HAP-1 (cell line): ENCODE measurements at regions not wholly inside any gene's neighbourhood (a gene's known extent, or its start where the extent isn't known, plus 50 kb on each side); places are given as distances from the start of the nearest gene placed in this dataset.
"Not testable (repeated sequence)": the region's sequence is repeated elsewhere in the genome, so short reads cannot be mapped to it uniquely, and the experiment has no call there.

ENCODE experiments used
- DNase-seq, 2 experiments: peaks; one replicate each; pipeline ENCODE4 v3.0.0-alpha.2; 2016 to 2020; ENCODE audit warnings: low spot score in 2 of 2
- H3K27me3 ChIP-seq: fragments of 250-450 bp; sonication (Bioruptor Pico); 2 replicates; pipeline ENCODE4 v1.5.1; 2020; ENCODE audit warnings: low read depth, mild to moderate bottlenecking, moderate library complexity
- H3K36me3 ChIP-seq: fragments of 250-450 bp; sonication (Bioruptor Pico); replicated peaks from 2 replicates; pipeline ENCODE4 v1.5.1; 2020; ENCODE audit warnings: mild to moderate bottlenecking
- H3K4me1 ChIP-seq: fragments of 250-450 bp; sonication (Bioruptor Pico); 2 replicates; pipeline ENCODE4 v1.5.1; 2020; ENCODE audit warnings: mild to moderate bottlenecking
- H3K4me3 ChIP-seq: fragments of 250-450 bp; sonication (Bioruptor Pico); 2 replicates; pipeline ENCODE4 v1.5.1; 2020; ENCODE audit warnings: mild to moderate bottlenecking, moderate library complexity
- H3K9me3 ChIP-seq: fragments of 250-450 bp; sonication (Bioruptor Pico); 2 replicates; pipeline ENCODE4 v1.5.1; 2020; ENCODE audit warnings: mild to moderate bottlenecking, moderate library complexity
- in situ Hi-C: fragments of 300-500 bp; cut with MboI; formaldehyde crosslinking; loops from 3 replicates; pipeline ENCODE4 v1.14.3; 2020; ENCODE audit warnings: low sequenced_read_pairs, inconsistent platforms, mixed read lengths

DNA sequence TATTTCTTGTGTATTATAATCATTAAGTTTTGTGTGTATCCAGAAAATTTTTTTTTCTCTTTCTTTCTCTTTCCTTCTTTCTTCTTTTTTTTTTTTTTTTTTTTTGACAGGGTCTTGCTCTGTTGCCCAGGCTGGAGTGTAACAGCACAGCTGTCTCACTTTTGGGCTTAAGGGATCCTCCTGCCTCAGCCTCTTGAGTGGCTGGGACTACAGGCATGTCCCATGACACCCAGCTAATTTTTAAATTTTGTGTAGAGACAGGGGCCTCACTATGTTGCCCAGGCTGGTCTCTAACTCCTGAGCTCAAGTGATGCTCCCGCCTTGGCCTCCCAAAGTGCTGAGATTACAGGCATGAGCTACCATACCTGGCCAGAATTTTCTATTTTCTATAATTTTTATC lies 120.2 kb upstream of the LDB2 start:
- in situ Hi-C loops, H3K27me3 ChIP-seq, DNase-seq, H3K36me3 ChIP-seq, H3K4me1 ChIP-seq, H3K9me3 ChIP-seq, H3K4me3 ChIP-seq: not testable (repeated sequence)

DNA sequence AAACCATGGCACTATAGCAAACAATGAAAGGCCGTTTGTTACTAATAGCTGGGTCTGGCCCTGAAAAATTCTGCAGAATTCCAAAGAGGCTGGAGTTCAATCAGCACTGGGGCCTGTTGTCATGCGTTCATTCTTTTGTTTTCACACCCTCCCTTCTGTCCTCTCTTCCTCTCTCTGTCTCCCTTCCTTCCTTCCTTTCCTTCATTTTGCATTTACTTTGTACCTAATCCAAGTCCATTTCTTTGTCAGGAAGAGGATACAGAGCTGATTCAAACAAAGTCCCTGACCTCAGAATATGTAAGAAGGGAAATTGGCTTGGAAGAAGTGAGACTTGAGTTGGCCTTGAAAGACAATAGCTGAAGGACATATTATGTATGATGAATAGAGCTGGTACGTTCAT lies 119.6 kb upstream of the LDB2 start:
- peak in 1 of 2 experiments; percentile 28 for DNase-seq
- H3K36me3 ChIP-seq = no peaks in the 10 kb centered on the region
- H3K27me3 ChIP-seq = no peaks in the 10 kb centered on the region
- in situ Hi-C loops = no loop called here
- H3K9me3 ChIP-seq = no peaks in the 10 kb centered on the region
- no peak overlapping the region for H3K4me3 ChIP-seq
- no peaks in the 10 kb centered on the region; the same call in 1 of the 2 replicates for H3K4me1 ChIP-seq

DNA sequence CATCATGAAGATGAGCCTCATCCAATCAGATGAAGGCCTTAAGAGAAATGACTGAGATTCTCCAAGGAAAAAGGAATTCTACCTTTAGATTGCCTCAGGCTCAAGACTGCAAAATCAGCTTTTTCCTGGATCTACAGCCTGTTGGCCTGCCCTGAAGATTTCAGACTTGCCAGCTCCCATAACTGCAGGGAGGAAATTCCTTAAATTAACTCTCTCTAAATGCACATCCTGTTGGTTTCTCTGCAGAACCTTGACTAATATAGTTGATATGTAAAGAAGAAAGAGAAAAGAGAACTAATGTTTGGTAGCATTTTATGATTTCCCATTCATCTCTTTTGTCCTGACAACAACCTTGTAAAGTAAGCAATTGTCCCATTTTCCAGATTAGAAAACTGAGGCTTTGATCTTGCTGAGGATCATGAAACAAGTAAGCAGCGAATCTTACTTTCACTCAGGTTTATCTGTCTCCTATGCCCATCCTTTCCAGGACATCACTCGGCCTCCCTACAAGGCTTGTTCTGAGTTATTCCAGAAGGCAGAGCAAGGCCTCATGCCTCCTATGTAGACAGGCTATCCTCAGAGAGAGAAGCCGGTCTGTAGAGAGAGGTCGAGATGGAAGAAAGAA lies 115.0 kb upstream of the LDB2 start:
- Histone ChIP-seq H3K36me3 (no peaks in the 10 kb centered on the region), H3K27me3 (no peaks in the 10 kb centered on the region), H3K4me3 (no peak overlapping the region), H3K9me3 (no peaks in the 10 kb centered on the region), H3K4me1 (no peaks in the 10 kb centered on the region; the same call in 1 of the 2 replicates)
- DNase-seq = no peak
- in situ Hi-C loops = no loop called here

DNA sequence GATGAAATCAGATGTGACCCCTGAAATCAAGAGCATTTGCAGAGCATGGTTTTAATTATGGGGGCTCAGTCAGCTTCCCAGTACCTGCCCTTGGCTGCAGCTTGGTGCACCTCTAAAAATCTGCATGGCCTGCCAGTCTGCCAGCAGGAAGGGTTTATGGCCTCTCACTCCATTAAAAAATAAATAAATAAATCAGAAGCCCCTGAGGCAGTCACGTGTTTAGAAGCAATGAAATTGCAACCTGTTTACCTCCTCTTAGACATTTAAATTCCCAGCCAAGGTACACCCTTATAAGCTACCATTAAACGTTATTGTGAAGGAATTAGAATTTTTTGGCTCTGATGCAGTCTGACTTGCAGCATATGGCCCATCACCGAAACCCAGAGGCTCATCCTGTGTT lies 114.0 kb upstream of the LDB2 start:
- Histone ChIP-seq H3K4me3 (no peak overlapping the region), H3K36me3 (no peaks in the 10 kb centered on the region), H3K9me3 (no peaks in the 10 kb centered on the region), H3K27me3 (no peaks in the 10 kb centered on the region), H3K4me1 (no peaks in the 10 kb centered on the region; the same call in 1 of the 2 replicates)
- in situ Hi-C loops = no loop called here
- no peak for DNase-seq

DNA sequence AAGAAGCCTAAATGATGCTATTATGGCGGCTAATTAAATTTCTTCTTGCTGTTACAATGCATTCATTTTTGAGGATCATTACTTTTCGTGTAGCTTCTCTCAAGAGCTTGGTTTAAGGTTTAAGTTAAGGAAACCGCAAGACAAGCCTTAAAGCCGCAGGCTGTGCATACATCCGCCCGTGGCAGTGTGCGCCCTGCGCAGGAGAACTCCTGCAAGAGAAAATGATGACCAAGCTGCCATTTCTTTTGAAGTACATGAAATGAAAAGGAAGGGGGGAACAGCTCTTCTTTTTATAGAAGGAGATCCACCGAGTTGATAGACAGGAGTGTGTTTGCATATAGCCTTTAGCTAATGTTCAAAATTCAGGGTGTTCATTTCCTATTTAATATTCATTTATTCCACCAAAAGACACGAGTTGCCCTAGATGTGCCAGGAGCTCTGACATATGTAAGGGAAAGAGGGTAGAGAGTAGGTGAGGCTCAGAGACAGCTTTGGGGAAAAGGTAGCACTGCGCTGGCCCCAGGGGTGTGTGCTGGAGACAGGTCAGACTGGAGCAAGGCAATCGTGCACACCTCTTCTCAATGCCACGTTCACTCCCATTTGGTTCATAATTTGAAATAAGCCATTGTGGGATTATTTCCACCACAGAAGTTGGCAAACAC lies 112.1 kb upstream of the LDB2 start:
- Histone ChIP-seq H3K9me3 (no peaks in the 10 kb centered on the region), H3K27me3 (no peaks in the 10 kb centered on the region), H3K36me3 (no peaks in the 10 kb centered on the region), H3K4me3 (no peak overlapping the region), H3K4me1 (no peaks in the 10 kb centered on the region; the same call in 1 of the 2 replicates)
- DNase-seq = no peak
- in situ Hi-C loops = no loop called here

DNA sequence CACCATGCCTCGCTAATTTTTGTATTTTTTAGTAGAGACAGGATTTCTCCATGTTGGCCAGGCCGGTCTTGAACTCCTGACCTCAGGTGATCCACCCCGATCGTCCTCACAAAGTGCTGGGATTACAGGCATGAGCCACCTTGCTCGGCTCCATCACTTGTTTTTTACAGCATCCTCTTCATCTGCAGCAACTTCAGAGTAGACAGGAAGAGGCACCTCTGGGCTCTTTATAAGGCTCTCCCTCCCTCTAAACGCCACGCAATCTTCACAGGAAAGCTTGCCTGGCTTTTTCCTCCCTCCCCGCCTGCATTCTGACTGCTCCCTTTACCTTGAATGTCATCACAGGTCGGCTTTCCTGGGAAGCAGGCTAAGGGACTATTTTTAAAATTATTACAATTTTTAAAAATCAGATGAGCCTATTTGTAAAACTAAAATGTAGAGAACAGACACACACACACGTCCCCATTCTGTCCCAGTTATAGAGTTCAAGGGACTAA lies 111.5 kb upstream of the LDB2 start:
- DNase-seq = no peak
- no peaks in the 10 kb centered on the region; the same call in 1 of the 2 replicates for H3K4me1 ChIP-seq
- H3K27me3 ChIP-seq = no peaks in the 10 kb centered on the region
- no peak overlapping the region for H3K4me3 ChIP-seq
- H3K36me3 ChIP-seq = no peaks in the 10 kb centered on the region
- H3K9me3 ChIP-seq = no peaks in the 10 kb centered on the region
- in situ Hi-C loops = no loop called here

DNA sequence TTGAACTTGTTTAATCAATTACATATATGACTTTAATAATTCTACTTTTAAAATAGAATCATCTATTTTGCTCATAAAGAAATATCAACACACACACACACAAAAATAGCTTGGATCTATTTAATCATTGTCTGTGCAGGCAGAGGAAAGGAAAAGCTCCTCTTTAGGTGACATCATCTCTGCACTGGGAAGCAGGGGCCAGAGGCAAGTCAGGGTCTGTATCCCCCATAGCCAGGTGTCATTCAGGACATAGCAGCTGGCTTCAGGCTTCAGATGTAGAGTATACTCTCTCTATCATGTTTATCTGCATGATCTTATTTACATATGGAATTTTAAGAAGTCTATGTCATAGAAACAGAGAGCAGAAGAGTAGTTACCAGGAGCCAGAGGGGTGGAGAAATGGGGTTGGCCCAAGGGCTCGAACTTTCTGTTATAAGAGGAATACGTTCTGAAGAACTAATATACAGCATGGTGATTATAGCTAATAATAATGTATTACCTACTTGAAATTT lies 110.4 kb upstream of the LDB2 start:
- Histone ChIP-seq H3K36me3 (no peaks in the 10 kb centered on the region), H3K9me3 (no peaks in the 10 kb centered on the region), H3K4me3 (no peak overlapping the region), H3K4me1 (no peaks in the 10 kb centered on the region; the same call in 1 of the 2 replicates), H3K27me3 (no peaks in the 10 kb centered on the region)
- in situ Hi-C loops = no loop called here
- no peak for DNase-seq

DNA sequence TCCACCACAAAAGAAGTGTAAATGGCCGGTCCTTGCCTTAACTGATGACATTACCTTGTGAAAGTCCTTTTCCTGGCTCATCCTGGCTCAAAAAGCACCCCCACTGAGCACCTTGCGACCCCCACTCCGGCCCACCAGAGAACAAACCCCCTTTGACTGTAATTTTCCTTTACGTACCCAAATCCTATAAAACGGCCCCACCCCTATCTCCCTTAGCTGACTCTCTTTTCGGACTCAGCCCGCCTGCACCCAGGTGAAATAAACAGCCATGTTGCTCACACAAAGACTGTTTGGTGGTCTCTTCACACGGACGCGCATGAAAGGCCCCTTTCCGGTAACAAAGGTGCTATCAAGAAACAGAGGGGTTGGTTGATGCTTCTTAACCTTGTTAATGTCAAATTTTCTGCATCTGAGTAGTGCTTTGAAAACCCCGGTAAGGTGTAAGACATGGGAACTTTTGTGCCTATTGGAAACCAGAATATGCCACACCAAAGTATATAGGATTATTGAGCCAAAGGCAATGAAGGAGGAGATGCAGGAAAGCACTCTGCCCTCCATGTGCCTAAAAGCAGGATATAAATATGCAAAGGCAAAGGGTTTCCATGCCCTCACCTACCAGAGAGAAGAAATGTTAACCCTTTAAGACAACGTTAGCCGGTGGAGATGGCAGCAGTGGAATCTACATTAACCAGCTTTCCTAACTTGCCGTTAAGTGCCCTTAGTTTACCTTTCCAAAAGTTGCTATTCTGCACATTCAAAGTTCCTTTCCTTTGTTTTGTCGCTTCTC lies 105.4 kb upstream of the LDB2 start:
- H3K9me3 ChIP-seq, H3K27me3 ChIP-seq, DNase-seq, in situ Hi-C loops, H3K4me3 ChIP-seq, H3K36me3 ChIP-seq, H3K4me1 ChIP-seq: not testable (repeated sequence)

DNA sequence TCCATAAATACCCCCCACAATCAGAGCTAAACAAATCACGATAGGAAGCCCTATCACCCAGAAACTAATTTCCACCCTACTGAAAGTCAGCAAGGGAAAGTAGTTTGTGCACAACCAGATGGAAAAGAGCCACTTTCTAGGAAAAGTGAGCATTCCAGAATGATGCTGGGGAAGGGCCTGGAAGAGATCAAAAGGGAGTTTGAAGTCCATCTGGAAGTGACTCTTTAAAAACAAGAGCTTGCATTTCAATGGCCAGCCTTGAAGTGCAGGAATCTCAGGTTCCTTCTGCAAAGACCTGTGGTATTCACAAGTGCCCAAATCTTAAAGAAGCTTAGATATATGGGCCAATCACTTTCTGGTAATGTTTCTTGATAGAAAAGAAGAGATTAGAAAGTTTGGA lies 97.0 kb upstream of the LDB2 start:
- in situ Hi-C loops = no loop called here
- H3K4me3 ChIP-seq = no peak overlapping the region
- H3K36me3 ChIP-seq = no peaks in the 10 kb centered on the region
- DNase-seq = no peak
- H3K27me3 ChIP-seq = no peaks in the 10 kb centered on the region
- H3K9me3 ChIP-seq = no peaks in the 10 kb centered on the region
- H3K4me1 ChIP-seq = no peaks in the 10 kb centered on the region

DNA sequence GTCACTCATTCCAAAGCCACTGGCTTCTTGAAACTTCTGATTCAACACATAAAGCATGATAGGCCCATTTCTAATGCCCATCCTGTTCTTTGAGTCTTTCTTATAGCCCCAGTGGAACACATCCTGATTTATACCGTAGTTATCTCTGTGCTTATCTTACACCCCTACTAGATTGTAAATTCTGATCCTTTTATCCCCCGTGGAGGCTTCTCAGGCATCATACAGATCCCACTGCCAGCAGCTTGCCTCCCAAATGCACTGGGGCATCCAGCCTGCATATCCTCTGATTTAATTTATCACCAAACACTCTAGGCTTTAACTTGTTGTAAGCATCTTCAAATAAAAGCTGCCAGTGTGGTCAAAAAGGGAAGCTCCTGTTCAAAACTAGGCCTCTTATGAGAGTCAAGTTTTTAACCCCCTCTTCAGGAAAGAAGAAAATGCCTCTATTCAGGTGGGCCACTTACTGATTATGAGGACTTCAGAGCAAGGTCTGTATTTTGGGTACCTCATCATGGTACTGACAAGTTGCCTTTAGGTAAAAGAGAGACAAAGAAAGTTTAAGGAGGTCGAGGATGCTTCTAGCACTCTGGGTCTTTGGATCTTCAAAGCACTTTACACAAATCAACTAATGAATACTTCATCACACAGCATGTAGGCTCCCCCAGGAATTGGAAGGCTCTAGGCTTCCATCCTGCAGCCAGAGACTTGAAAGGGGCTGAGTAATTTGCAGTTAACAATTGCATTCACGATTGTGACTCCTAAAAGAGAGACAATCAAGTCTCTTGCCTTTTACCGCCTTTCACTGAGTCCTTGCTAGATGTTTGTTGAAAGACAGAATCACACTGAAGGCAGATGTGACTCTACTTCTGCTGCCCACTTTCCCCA lies 95.8 kb upstream of the LDB2 start:
- H3K4me3 ChIP-seq = no peak overlapping the region
- H3K9me3 ChIP-seq = no peaks in the 10 kb centered on the region
- no peak for DNase-seq
- H3K27me3 ChIP-seq = no peaks in the 10 kb centered on the region
- no peaks in the 10 kb centered on the region for H3K4me1 ChIP-seq
- H3K36me3 ChIP-seq = no peaks in the 10 kb centered on the region
- in situ Hi-C loops = no loop called here

DNA sequence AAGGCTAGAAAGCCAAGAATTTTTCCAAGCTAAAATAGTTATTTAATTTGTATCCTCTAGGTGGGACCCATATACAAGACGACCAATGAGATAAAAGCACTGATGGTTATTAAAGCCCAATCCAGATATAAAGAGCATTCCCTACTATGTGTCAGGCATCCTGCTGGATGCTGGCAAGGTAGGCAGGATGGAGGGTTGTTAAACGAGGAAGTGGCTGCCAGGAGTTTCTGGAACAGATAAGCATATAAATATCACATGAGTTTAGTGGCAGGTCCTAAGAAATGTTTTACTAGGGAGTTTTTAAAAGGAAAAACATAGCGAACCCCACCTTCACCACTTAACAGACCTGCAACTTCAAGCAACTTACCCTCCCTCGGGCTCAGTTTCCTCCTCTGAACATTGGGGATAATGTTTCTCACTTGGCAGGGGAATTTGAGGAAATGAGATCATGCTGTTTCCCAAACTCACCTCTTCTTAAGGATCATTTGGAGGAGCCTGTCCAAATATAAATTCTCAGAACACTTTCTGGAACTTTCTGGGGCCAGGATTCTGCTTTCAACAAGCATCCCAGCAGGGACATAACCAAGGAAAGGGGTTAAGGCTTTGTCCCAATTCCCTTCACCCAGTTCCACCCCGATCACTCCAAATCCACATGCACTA lies 94.3 kb upstream of the LDB2 start:
- in situ Hi-C loops = no loop called here
- Histone ChIP-seq H3K4me3 (no peak overlapping the region), H3K4me1 (no peaks in the 10 kb centered on the region)

DNA sequence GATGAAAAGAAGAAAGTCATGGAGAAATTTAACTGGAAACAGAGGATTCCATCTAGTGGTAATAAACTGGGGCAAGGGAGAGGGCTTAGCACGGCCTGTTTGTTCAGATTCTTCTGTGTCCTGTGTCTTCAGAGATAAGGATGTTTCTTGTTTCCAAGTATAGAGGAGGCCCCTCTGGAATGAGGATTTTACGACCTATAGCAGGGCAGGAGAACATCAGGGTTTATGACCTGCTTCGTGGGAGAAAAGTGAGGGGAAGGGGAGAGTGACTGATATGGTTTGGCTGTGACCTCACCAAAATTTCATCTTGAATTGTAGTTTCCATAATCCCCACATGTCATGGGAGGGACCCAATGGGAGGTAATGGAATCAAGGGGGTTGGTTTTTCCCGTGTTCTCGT lies 93.0 kb upstream of the LDB2 start:
- Histone ChIP-seq H3K36me3 (no peaks in the 10 kb centered on the region), H3K4me1 (no peaks in the 10 kb centered on the region)
- in situ Hi-C loops = no loop called here

More for the DNA sequence above, 94.3 kb upstream of the LDB2 start:
- DNase-seq = no peak
- no peaks in the 10 kb centered on the region for H3K27me3 ChIP-seq
- no peaks in the 10 kb centered on the region for H3K36me3 ChIP-seq
- H3K9me3 ChIP-seq = no peaks in the 10 kb centered on the region

DNA sequence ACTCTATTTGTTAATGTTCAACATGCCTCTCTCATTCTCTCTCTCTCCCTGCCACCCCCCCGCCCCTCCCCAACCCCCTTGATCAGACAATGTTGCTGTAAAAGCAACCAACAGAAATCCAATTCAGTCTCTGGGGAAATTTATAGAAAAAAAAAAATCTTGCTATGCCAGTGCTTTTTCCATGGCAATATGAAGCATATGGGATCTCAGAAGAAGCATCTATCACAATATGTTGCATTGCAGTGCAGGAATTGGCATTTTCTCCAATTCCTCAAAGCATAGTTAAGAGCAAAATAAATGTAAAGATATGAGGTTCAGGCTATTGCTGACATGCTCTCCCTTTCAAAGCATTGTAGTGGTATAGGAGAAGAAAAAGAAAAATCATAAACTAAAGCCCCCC lies 90.9 kb upstream of the LDB2 start:
- H3K4me1 ChIP-seq = no peaks in the 10 kb centered on the region
- H3K9me3 ChIP-seq = no peaks in the 10 kb centered on the region
- no peaks in the 10 kb centered on the region for H3K36me3 ChIP-seq
- in situ Hi-C loops = no loop called here
- H3K4me3 ChIP-seq = no peak overlapping the region
- no peaks in the 10 kb centered on the region for H3K27me3 ChIP-seq
- DNase-seq = no peak

More for the DNA sequence above, 93.0 kb upstream of the LDB2 start:
- no peaks in the 10 kb centered on the region for H3K9me3 ChIP-seq
- H3K4me3 ChIP-seq = no peak overlapping the region
- no peak for DNase-seq
- no peaks in the 10 kb centered on the region for H3K27me3 ChIP-seq
